ENCODE measurements at regions not wholly inside any gene's neighbourhood (a gene's known extent, or its start where the extent isn't known, plus 50 kb on each side); places are given as distances from the start of the nearest gene placed in this dataset.
"Not testable (repeated sequence)": the region's sequence is repeated elsewhere in the genome, so short reads cannot be mapped to it uniquely, and the experiment has no call there.

DNA sequence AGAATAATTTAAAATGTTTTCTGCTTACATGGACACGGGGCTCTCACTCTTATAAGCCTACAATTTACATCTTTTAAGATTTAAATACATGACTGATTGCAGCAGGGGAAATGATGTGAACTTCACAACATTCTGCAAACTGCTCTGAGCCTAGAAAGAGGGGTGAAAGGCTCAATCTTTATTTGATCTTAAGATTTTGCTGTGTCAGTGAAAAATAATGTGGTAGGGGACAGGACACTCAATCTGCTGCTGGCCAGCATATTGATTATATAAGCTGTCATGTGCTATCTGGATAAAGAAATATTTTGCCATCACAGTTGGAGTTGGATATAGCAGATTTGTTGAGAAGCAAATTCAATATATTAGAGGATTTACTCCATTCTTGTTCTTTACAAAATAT, 2210.5 kb downstream of the PCDH7 start:
- no peak overlapping the region for H3K4me2 ChIP-seq (ENCODE audit: low read length)
- ChIA-PET CTCF (no interaction called here), POLR2A (ENCODE audit: unreplicated experiment) (no interaction called here)
- no peak overlapping the region for H3K4me3 ChIP-seq (ENCODE audit: low read length)
- peaks cover 9% of the 10 kb centered on the region for H3K4me1 ChIP-seq (ENCODE audit: insufficient read depth, low read length)
- H3K27me3 ChIP-seq (ENCODE audit: low read length), result no peaks in the 10 kb centered on the region
- TF ChIP-seq EZH2phosphoT487 (IDR thresholded peaks at IDR 0.05; ENCODE audit: borderline replicate concordance, low read length), result no peak
- no peak for TF ChIP-seq EZH2 (IDR thresholded peaks at IDR 0.05; ENCODE audit: low read length, unreplicated experiment)
- TF ChIP-seq CTCF (conservative IDR thresholded peaks at IDR 0.05; ENCODE audit: low read depth, low read length), result no peak
- no peak overlapping the region for H3K27ac ChIP-seq (ENCODE audit: low read length)
- BruUV-seq (replicated peaks), result no TSS peak
- ATAC-seq, result no peak
- intact Hi-C loops (cut with micrococcal nuclease), result no loop called here
- DNase-seq, result no peak
- H3K9ac ChIP-seq (ENCODE audit: low read length), result no peak overlapping the region
- no peaks in the 10 kb centered on the region for H3K36me3 ChIP-seq (ENCODE audit: low read depth, low read length)
- no peaks in the 10 kb centered on the region for H3F3A ChIP-seq (ENCODE audit: low read length, unreplicated experiment)
- H3K9me3 ChIP-seq (ENCODE audit: low read length), result no peaks in the 10 kb centered on the region
- H2AFZ ChIP-seq (ENCODE audit: low read length), result no peak overlapping the region
- no peaks in the 10 kb centered on the region for H4K20me1 ChIP-seq (ENCODE audit: low read length)
- no peaks in the 10 kb centered on the region for H3K79me2 ChIP-seq (ENCODE audit: low read length)
- no peaks in the 10 kb centered on the region for H3K9me2 ChIP-seq (replicated peaks; ENCODE audit: low read length)

- ChIA-PET POLR2A (ENCODE audit: unreplicated experiment) (no interaction called here), CTCF (no interaction called here)
- no TSS peak for BruUV-seq (replicated peaks)
- H3K36me3 ChIP-seq (ENCODE audit: low read depth, low read length), result no peaks in the 10 kb centered on the region
- H3F3A ChIP-seq (ENCODE audit: low read length, unreplicated experiment), result no peaks in the 10 kb centered on the region
- H3K79me2 ChIP-seq (ENCODE audit: low read length), result no peaks in the 10 kb centered on the region
- DNase-seq, result peak; percentile 41
- H3K4me3 ChIP-seq (ENCODE audit: low read length), result no peak overlapping the region
- no peaks in the 10 kb centered on the region for H3K9me2 ChIP-seq (replicated peaks; ENCODE audit: low read length)
- no peak overlapping the region for H2AFZ ChIP-seq (ENCODE audit: low read length)
- peaks cover 9% of the 10 kb centered on the region for H3K4me1 ChIP-seq (ENCODE audit: insufficient read depth, low read length)
- no peak overlapping the region for H3K27ac ChIP-seq (ENCODE audit: low read length)
- peak; percentile 94 for ATAC-seq
- H4K20me1 ChIP-seq (ENCODE audit: low read length), result no peaks in the 10 kb centered on the region
- H3K9ac ChIP-seq (ENCODE audit: low read length), result no peak overlapping the region
- no peaks in the 10 kb centered on the region for H3K27me3 ChIP-seq (ENCODE audit: low read length)
- intact Hi-C loops (cut with micrococcal nuclease), result no loop called here
- H3K9me3 ChIP-seq (ENCODE audit: low read length), result no peaks in the 10 kb centered on the region
- TF ChIP-seq CTCF (conservative IDR thresholded peaks at IDR 0.05; ENCODE audit: low read depth, low read length) (no peak), EZH2 (IDR thresholded peaks at IDR 0.05; ENCODE audit: low read length, unreplicated experiment) (no peak), EZH2phosphoT487 (IDR thresholded peaks at IDR 0.05; ENCODE audit: borderline replicate concordance, low read length) (no peak)
- no peak overlapping the region for H3K4me2 ChIP-seq (ENCODE audit: low read length)
Observed at GRCh38 chr4:32931475-32931874, 2211.3 kb downstream of the PCDH7 start.

GRCh38 chr4:32932156-32932555, 2212.0 kb downstream of the PCDH7 start:
- DNase-seq, result no peak
- Histone ChIP-seq H3K9me2 (replicated peaks; ENCODE audit: low read length) (no peaks in the 10 kb centered on the region), H4K20me1 (ENCODE audit: low read length) (no peaks in the 10 kb centered on the region), H3K27me3 (ENCODE audit: low read length) (no peaks in the 10 kb centered on the region), H3K36me3 (ENCODE audit: low read depth, low read length) (no peaks in the 10 kb centered on the region), H3K79me2 (ENCODE audit: low read length) (no peaks in the 10 kb centered on the region), H3F3A (ENCODE audit: low read length, unreplicated experiment) (no peaks in the 10 kb centered on the region), H3K4me1 (ENCODE audit: insufficient read depth, low read length) (peaks cover 9% of the 10 kb centered on the region), H3K4me3 (ENCODE audit: low read length) (no peak overlapping the region), H3K9me3 (ENCODE audit: low read length) (no peaks in the 10 kb centered on the region), H3K4me2 (ENCODE audit: low read length) (no peak overlapping the region), H3K9ac (ENCODE audit: low read length) (no peak overlapping the region), H2AFZ (ENCODE audit: low read length) (no peak overlapping the region), H3K27ac (ENCODE audit: low read length) (no peak overlapping the region)
- intact Hi-C loops (cut with micrococcal nuclease), result no loop called here
- ChIA-PET POLR2A (ENCODE audit: unreplicated experiment) (no interaction called here), CTCF (no interaction called here)
- TF ChIP-seq CTCF (conservative IDR thresholded peaks at IDR 0.05; ENCODE audit: low read depth, low read length) (no peak), EZH2 (IDR thresholded peaks at IDR 0.05; ENCODE audit: low read length, unreplicated experiment) (no peak), EZH2phosphoT487 (IDR thresholded peaks at IDR 0.05; ENCODE audit: borderline replicate concordance, low read length) (no peak)
- BruUV-seq (replicated peaks), result no TSS peak
- no peak for ATAC-seq

GRCh38 chr4:32939222-32939621, 2219.1 kb downstream of the PCDH7 start:
- H3K4me1 ChIP-seq (ENCODE audit: insufficient read depth, low read length); CTCF ChIA-PET; H3K9me3 ChIP-seq (ENCODE audit: low read length); H3K36me3 ChIP-seq (ENCODE audit: low read depth, low read length); H3K27ac ChIP-seq (ENCODE audit: low read length); H2AFZ ChIP-seq (ENCODE audit: low read length); H3K27me3 ChIP-seq (ENCODE audit: low read length); H3K79me2 ChIP-seq (ENCODE audit: low read length); H3F3A ChIP-seq (ENCODE audit: low read length, unreplicated experiment); intact Hi-C loops (cut with micrococcal nuclease); ATAC-seq; H4K20me1 ChIP-seq (ENCODE audit: low read length); H3K9ac ChIP-seq (ENCODE audit: low read length); H3K4me3 ChIP-seq (ENCODE audit: low read length); H3K9me2 ChIP-seq (replicated peaks; ENCODE audit: low read length); POLR2A ChIA-PET (ENCODE audit: unreplicated experiment); BruUV-seq (replicated peaks); H3K4me2 ChIP-seq (ENCODE audit: low read length); DNase-seq: not testable (repeated sequence)
